ENCODE measurements at regions not wholly inside any gene's neighbourhood (a gene's known extent, or its start where the extent isn't known, plus 50 kb on each side); places are given as distances from the start of the nearest gene placed in this dataset.

GRCh38 chr4:151462554-151462953 lies 53.6 kb downstream of the FHIP1A start:
- TF ChIP-seq, protein P1, sequence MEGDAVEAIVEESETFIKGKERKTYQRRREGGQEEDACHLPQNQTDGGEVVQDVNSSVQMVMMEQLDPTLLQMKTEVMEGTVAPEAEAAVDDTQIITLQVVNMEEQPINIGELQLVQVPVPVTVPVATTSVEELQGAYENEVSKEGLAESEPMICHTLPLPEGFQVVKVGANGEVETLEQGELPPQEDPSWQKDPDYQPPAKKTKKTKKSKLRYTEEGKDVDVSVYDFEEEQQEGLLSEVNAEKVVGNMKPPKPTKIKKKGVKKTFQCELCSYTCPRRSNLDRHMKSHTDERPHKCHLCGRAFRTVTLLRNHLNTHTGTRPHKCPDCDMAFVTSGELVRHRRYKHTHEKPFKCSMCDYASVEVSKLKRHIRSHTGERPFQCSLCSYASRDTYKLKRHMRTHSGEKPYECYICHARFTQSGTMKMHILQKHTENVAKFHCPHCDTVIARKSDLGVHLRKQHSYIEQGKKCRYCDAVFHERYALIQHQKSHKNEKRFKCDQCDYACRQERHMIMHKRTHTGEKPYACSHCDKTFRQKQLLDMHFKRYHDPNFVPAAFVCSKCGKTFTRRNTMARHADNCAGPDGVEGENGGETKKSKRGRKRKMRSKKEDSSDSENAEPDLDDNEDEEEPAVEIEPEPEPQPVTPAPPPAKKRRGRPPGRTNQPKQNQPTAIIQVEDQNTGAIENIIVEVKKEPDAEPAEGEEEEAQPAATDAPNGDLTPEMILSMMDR (IDR thresholded peaks at IDR 0.05; ENCODE audit: poor library complexity) = no peak
- TF ChIP-seq EZH2 (IDR thresholded peaks at IDR 0.05; ENCODE audit: borderline replicate concordance) (no peak), EZH2phosphoT487 (IDR thresholded peaks at IDR 0.05; ENCODE audit: low read depth, severe bottlenecking, unreplicated experiment) (no peak)
